ENCODE measurements at regions not wholly inside any gene's neighbourhood (a gene's known extent, or its start where the extent isn't known, plus 50 kb on each side); places are given as distances from the start of the nearest gene placed in this dataset.

- TF ChIP-seq CTCF (IDR thresholded peaks at IDR 0.05; ENCODE audit: insufficient read depth, low read length, poor library complexity, severe bottlenecking) (no peak), EZH2phosphoT487 (conservative IDR thresholded peaks at IDR 0.05; ENCODE audit: low read length) (no peak)
These were observed 362.0 kb downstream of the ZNF521 start for GRCh38 chr18:24989760-24990593.
